Panc1 (cell line): ENCODE measurements at regions not wholly inside any gene's neighbourhood (a gene's known extent, or its start where the extent isn't known, plus 50 kb on each side); places are given as distances from the start of the nearest gene placed in this dataset.

Source experiments
- ATAC-seq: fragments of 200-7000 bp; cut with Tn5 transposase; 2 replicates; pipeline ENCODE4 v1.9.1; 2020; ENCODE audit warnings: mild to moderate bottlenecking, moderate library complexity
- BruUV-seq: library from RNA; stranded (reverse); fragments of 400-500 nt; replicated peaks from 2 replicates; lab custom pipeline; 2021; lab: Mats Ljungman, UMichigan
- CTCF ChIA-PET: fragments of 300-600 bp; sonication (Branson Sonifier 250); formaldehyde crosslinking; loops from one replicate; lab custom pipeline; 2022; ENCODE audit warnings: antibody characterized with exemption; lab: Charles Lee
- POLR2A ChIA-PET: fragments of 300-600 bp; sonication (Branson Sonifier 250); formaldehyde crosslinking; loops from one replicate; lab custom pipeline; 2022; ENCODE audit warnings: antibody characterized with exemption; lab: Charles Lee
- DNase-seq: peaks from one replicate; pipeline ENCODE4 v3.0.0-alpha.2; 2010; ENCODE audit warnings: low read depth, low spot score
- H3K27ac ChIP-seq: 2 replicates; pipeline ENCODE4 v1.5.1; 2011; ENCODE audit warnings: mild to moderate bottlenecking, low read length, inconsistent platforms
- H3K27me3 ChIP-seq: fragments of 200-500 bp; sonication (Bioruptor generic); 2 replicates; pipeline ENCODE4 v1.6.0; 2014; ENCODE audit warnings: low read length, inconsistent platforms; ENCODE audit not compliant: control insufficient read depth, insufficient read depth
- H3K36me3 ChIP-seq: fragments of 200-500 bp; sonication (Bioruptor generic); 2 replicates; pipeline ENCODE4 v1.5.1; 2014; ENCODE audit warnings: inconsistent platforms, mild to moderate bottlenecking, low read length, moderate library complexity; ENCODE audit not compliant: control insufficient read depth, insufficient read depth
- H3K4me1 ChIP-seq: 2 replicates; pipeline ENCODE4 v1.5.1; 2011; ENCODE audit warnings: inconsistent platforms, mild to moderate bottlenecking, low read length, moderate library complexity; ENCODE audit not compliant: control insufficient read depth, insufficient read depth
- H3K4me3 ChIP-seq, 2 experiments: 2 replicates each; pipeline ENCODE4 v1.5.1; 2011 to 2012; ENCODE audit warnings: low read depth in 2 of 2, low read length in 2 of 2, mild to moderate bottlenecking in 2 of 2, inconsistent platforms in 1 of 2, moderate library complexity in 1 of 2
- H3K9me3 ChIP-seq: fragments of 200-500 bp; sonication (Bioruptor generic); 2 replicates; pipeline ENCODE4 v1.5.1; 2014; ENCODE audit warnings: low read depth, mild to moderate bottlenecking, inconsistent platforms, low read length, moderate library complexity; ENCODE audit not compliant: control insufficient read depth, insufficient read depth
- POLR2AphosphoS5 ChIP-seq: IDR thresholded peaks from 2 replicates; pipeline ENCODE4 v1.6.1; 2012; ENCODE audit warnings: mild to moderate bottlenecking, low read depth, low read length, moderate library complexity
- SIN3A ChIP-seq: IDR thresholded peaks from 2 replicates; pipeline ENCODE4 v1.6.1; 2012; ENCODE audit warnings: low read depth, mild to moderate bottlenecking, low read length, moderate library complexity, borderline replicate concordance; ENCODE audit not compliant: insufficient read depth
- TCF7L2 ChIP-seq: IDR thresholded peaks from 2 replicates; pipeline ENCODE4 v1.6.1; 2011; ENCODE audit warnings: mild to moderate bottlenecking, low read depth, low read length, inconsistent platforms
- in situ Hi-C: cut with HindIII; loops from 2 replicates; pipeline ENCODE4 v1.10.0; 2016; ENCODE audit warnings: low sequenced_read_pairs, low pct_unique_long_range_greater_than_20kb
- intact Hi-C: fragments of 100-400 bp; cut with micrococcal nuclease; formaldehyde crosslinking; loops from one replicate; pipeline ENCODE4 v1.10.0; 2022; ENCODE audit not compliant: unreplicated experiment
- TF ChIP-seq, protein P1 (sequence below), 2 experiments: IDR thresholded peaks; 2 replicates each; pipeline ENCODE4 v1.6.1; 2011 to 2012; ENCODE audit warnings: low read depth in 2 of 2, control low read depth in 1 of 2, low read length in 1 of 2, mild to moderate bottlenecking in 1 of 2, moderate library complexity in 1 of 2; ENCODE audit not compliant: insufficient read depth in 1 of 2
- TF ChIP-seq, protein P2 (sequence below): fragments of 450-650 bp; IDR thresholded peaks from 2 replicates; pipeline ENCODE4 v1.5.1; 2017; ENCODE audit warnings: mild to moderate bottlenecking

DNA sequence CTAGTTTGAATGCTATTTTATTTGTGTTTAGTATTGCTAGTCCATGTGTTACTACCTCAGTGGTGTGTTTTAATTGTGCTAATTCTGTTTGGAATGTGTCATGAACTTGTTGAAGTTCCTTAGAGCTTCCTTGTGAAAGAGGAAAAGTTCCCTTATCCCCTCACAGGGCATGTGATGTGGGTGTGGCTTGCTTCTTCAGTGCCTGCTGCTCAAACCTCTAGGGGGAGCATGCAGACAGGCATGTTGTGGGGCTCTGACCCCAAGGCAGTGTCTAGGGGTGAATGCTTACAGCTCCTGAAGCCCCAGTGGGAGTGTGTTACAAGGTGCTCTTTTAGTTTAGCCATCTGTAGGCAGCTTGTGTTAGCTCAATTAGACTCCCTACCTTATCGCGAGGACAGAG is 86.5 kb downstream of the MAGED4 start:
- Histone ChIP-seq H3K27ac (no peak overlapping the region), H3K4me1 (no peaks in the 10 kb centered on the region), H3K27me3 (no peaks in the 10 kb centered on the region), H3K36me3 (no peaks in the 10 kb centered on the region), H3K4me3 (no peak overlapping the region), H3K9me3 (no peaks in the 10 kb centered on the region)
- no TSS peak for BruUV-seq
- ChIA-PET POLR2A (no interaction called here), CTCF (no interaction called here)
- TF ChIP-seq SIN3A, result no peak
- TF ChIP-seq, protein P1, sequence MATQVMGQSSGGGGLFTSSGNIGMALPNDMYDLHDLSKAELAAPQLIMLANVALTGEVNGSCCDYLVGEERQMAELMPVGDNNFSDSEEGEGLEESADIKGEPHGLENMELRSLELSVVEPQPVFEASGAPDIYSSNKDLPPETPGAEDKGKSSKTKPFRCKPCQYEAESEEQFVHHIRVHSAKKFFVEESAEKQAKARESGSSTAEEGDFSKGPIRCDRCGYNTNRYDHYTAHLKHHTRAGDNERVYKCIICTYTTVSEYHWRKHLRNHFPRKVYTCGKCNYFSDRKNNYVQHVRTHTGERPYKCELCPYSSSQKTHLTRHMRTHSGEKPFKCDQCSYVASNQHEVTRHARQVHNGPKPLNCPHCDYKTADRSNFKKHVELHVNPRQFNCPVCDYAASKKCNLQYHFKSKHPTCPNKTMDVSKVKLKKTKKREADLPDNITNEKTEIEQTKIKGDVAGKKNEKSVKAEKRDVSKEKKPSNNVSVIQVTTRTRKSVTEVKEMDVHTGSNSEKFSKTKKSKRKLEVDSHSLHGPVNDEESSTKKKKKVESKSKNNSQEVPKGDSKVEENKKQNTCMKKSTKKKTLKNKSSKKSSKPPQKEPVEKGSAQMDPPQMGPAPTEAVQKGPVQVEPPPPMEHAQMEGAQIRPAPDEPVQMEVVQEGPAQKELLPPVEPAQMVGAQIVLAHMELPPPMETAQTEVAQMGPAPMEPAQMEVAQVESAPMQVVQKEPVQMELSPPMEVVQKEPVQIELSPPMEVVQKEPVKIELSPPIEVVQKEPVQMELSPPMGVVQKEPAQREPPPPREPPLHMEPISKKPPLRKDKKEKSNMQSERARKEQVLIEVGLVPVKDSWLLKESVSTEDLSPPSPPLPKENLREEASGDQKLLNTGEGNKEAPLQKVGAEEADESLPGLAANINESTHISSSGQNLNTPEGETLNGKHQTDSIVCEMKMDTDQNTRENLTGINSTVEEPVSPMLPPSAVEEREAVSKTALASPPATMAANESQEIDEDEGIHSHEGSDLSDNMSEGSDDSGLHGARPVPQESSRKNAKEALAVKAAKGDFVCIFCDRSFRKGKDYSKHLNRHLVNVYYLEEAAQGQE (IDR thresholded peaks at IDR 0.05; ENCODE audit: insufficient read depth in 1 of 2, low read depth in 2 of 2, low read length in 1 of 2), result no peak
- TF ChIP-seq POLR2AphosphoS5, result no peak
- no peak for TF ChIP-seq TCF7L2
- TF ChIP-seq, protein P2, sequence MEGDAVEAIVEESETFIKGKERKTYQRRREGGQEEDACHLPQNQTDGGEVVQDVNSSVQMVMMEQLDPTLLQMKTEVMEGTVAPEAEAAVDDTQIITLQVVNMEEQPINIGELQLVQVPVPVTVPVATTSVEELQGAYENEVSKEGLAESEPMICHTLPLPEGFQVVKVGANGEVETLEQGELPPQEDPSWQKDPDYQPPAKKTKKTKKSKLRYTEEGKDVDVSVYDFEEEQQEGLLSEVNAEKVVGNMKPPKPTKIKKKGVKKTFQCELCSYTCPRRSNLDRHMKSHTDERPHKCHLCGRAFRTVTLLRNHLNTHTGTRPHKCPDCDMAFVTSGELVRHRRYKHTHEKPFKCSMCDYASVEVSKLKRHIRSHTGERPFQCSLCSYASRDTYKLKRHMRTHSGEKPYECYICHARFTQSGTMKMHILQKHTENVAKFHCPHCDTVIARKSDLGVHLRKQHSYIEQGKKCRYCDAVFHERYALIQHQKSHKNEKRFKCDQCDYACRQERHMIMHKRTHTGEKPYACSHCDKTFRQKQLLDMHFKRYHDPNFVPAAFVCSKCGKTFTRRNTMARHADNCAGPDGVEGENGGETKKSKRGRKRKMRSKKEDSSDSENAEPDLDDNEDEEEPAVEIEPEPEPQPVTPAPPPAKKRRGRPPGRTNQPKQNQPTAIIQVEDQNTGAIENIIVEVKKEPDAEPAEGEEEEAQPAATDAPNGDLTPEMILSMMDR, result peak; percentile 25
- intact Hi-C loops, result no loop called here
- no peak for DNase-seq
- ATAC-seq, result no peak
- in situ Hi-C loops, result no loop called here

DNA sequence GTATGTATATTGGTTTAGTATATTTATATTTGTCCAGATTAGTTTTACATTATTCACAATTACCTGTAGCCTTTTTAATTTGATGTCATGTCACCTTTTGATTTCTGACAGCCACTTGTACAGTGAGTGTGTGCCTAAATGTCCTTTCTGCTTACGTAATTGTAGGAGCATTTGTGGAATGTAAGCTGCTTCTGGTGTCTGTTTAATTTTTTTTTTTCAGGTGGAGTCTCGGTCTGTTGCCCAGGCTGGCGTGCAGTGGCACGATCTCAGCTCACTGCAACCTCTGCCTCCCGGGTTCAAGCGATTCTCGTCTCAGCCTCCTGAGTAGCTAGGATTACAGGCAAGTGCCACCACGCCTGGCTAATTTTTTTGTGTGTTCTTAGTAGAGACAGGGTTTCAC is 91.2 kb upstream of the XAGE2 start:
- intact Hi-C loops, result no loop called here
- POLR2A ChIA-PET, result no interaction called here

More for the DNA sequence above, 91.2 kb upstream of the XAGE2 start:
- Histone ChIP-seq H3K27ac (no peak overlapping the region), H3K4me1 (no peaks in the 10 kb centered on the region), H3K36me3 (no peaks in the 10 kb centered on the region), H3K4me3 (no peak overlapping the region), H3K9me3 (no peaks in the 10 kb centered on the region), H3K27me3 (no peaks in the 10 kb centered on the region; the same call in 1 of the 2 replicates)
- TF ChIP-seq, protein P1 (IDR thresholded peaks at IDR 0.05; ENCODE audit: insufficient read depth in 1 of 2, low read depth in 2 of 2, low read length in 1 of 2), result no peak
- no peak for TF ChIP-seq TCF7L2
- TF ChIP-seq, protein P2, result no peak
- TF ChIP-seq SIN3A, result no peak
- no peak for TF ChIP-seq POLR2AphosphoS5
- CTCF ChIA-PET, result no interaction called here
- in situ Hi-C loops, result no loop called here
- ATAC-seq, result no peak
- BruUV-seq, result no TSS peak
- no peak for DNase-seq
